Activated T-helper 9 cell treated with anti-CD3 and anti-CD28 coated beads, Interleukin-2, amount 50 U/mL, for 16 hours (primary cell): ENCODE measurements at regions not wholly inside any gene's neighbourhood (a gene's known extent, or its start where the extent isn't known, plus 50 kb on each side); places are given as distances from the start of the nearest gene placed in this dataset.
A peak's percentile ranks its signal among the peaks of the same experiment; 100 is the strongest.
"Not testable (repeated sequence)": the region's sequence is repeated elsewhere in the genome, so short reads cannot be mapped to it uniquely, and the experiment has no call there.

ENCODE experiments used
- DNase-seq: peaks from one replicate; pipeline ENCODE4 v3.0.0-alpha.2; 2020; ENCODE audit warnings: low read depth

DNA sequence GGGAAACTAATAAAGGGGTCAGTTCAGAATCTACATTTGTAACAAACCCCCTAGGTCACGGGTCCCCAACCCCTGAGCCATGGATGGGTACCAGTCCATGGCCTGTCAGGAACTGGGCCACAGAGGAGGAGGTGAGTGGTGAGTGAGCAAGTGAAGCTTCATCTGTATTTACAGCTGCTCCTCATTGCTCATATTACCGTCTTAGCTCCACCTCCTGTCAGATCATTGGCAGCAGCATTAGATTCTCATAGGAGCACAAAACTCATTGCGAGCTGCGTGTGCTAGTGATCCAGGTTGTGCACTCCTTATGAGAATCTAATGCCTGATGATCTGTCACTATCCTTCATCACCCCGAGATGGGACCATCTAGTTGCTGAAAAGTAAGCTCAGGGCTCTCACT lies 88.4 kb upstream of the MPP7 start:
- DNase-seq = no peak

GRCh38 chr10:28393956-28394568 lies 91.2 kb upstream of the MPP7 start:
- peak; percentile 33 for DNase-seq

- no peak for DNase-seq
These were observed 93.5 kb upstream of the MPP7 start for GRCh38 chr10:28396331-28396730.

DNA sequence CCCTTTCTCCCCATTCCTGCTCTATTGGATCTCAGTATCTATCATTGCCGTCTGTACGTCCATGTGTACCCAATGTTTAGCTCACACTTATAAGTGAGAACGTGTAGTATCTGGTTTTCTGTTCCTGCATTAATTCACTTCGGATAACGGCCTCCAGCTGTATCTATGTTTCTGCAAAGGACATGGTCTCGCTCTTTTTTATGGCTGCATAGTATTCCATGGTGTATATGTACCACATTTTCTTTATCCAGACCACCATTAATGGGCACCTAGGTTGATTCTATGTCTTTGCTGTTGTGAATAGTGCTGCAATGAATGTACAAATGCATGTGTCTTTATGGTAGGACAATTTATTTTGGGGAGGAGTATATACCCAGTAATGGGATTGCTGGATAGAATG lies 94.4 kb upstream of the MPP7 start:
- no peak for DNase-seq

DNA sequence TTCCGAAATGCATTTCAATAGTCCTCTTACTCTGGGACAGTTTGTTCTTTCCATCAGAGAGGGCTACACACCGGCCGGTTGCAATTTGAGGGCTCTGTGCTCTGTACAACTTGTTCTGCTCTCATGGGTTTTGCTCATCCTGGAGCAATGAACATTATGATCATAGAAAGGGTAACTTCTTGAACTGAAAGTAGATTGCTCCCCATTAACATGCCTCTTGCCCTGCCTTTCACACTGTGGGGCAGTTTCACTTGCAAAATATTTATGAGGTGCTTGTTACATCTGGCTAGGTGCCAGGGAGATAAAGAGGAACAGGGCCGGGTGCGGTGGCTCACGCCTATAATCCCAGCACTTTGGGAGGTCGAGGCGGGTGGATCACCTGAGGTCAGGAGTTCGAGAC lies 97.3 kb upstream of the MPP7 start:
- no peak for DNase-seq

DNA sequence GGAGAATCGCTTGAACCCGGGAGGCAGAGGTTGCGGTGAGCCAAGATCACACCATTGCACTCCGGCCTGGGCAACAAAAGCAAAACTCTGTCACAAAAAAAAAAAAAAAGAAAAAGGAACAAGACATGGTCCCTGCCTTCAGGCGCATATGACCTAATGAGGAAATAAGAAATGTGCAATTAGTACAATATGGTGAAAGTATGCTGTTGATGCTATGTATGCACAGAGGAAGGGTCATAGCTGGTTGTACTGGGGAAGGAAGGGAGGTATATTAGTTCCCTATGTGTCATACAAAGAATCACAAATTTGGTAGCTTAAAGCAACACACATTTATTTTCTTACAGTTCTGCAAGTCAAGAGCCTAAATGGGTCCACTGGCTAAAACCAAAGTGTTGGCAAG lies 97.8 kb upstream of the MPP7 start:
- no peak for DNase-seq

DNA sequence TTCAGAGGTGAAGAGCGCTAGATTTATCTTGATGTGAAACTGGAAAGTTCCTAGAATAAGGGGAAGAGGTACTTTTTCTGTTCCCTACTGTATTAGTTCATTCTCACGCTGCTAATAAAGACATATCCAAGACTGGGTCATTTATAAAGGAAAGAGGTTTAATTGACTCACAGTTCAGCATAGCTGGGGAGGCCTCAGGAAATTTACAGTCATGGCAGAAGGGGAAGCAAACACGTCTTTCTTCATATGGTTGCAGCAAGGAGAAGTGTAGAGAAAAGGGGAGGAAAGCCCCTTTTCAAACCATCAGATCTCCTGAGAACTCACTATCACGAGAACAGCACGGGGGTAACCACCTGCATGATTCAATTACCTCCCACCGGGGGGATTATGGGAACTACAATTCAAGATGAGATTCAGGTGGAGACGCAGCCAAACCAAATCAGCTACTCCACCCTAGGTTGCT lies 99.8 kb upstream of the MPP7 start:
- not testable (repeated sequence) for DNase-seq

DNA sequence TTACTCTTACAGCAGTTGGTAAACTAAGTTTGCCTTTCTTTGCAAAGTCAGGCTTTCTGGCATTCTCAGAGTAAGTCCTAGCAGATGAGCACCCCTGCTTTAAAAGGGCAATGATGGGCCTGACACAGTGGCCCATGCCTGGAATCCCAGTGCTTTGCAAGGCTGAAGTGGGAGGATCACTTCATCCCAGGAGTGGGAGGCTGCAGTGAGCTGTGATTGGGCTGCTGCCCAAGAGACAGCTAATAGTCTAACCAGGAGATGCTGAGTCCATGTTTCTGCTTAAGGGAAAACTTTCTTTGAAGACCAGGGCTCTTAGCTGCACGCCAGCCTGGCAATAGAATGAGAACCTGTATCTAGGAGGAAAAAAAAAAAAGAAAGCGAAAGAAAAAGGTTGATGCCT lies 100.2 kb upstream of the MPP7 start:
- DNase-seq = no peak

- DNase-seq = no peak
These were observed 105.4 kb upstream of the MPP7 start for GRCh38 chr10:28408237-28408777.

- no peak for DNase-seq
These were observed 107.7 kb upstream of the MPP7 start for GRCh38 chr10:28410420-28411135.

GRCh38 chr10:28411136-28411460 lies 108.2 kb upstream of the MPP7 start:
- no peak for DNase-seq

GRCh38 chr10:28411648-28412047 lies 108.8 kb upstream of the MPP7 start:
- DNase-seq = no peak

DNA sequence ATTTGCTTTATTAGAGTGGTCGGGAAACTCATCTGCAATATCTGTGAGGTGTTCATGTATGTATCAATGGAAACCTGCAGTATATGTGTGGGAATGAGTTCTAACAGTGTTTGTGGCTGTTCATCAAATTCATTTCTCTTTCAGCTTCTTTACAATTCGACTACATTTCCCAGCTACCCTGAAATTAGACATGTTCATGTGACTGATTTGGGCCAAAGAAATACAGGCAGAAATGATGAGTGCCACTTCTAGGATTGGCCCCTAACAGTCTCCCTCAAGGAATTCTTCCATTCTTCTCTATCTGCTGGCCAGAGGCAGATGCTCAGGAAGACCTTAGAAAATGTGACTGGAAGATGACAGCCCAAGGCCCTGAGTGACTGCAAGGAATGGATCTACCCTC lies 114.8 kb upstream of the WAC start:
- no peak for DNase-seq

DNA sequence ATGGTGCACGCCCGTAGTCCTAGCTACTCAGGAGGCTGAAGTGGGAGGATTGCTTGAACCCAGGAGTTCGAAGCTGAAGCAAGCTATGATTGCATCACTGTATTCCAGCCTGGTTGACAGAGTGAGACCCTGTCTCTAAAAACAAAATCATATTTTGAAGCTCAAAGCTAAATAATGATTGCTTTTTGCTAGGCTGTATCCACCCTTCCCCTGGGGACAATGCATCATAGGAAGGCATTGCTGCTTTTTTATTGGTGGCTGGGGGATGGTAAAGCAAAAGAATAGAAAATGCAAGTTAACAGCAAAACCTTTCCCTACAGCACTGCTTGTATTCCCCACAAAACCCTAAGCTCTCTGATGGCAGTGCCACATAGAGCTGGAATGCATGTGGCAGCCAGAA lies 107.5 kb upstream of the WAC start:
- no peak for DNase-seq

DNA sequence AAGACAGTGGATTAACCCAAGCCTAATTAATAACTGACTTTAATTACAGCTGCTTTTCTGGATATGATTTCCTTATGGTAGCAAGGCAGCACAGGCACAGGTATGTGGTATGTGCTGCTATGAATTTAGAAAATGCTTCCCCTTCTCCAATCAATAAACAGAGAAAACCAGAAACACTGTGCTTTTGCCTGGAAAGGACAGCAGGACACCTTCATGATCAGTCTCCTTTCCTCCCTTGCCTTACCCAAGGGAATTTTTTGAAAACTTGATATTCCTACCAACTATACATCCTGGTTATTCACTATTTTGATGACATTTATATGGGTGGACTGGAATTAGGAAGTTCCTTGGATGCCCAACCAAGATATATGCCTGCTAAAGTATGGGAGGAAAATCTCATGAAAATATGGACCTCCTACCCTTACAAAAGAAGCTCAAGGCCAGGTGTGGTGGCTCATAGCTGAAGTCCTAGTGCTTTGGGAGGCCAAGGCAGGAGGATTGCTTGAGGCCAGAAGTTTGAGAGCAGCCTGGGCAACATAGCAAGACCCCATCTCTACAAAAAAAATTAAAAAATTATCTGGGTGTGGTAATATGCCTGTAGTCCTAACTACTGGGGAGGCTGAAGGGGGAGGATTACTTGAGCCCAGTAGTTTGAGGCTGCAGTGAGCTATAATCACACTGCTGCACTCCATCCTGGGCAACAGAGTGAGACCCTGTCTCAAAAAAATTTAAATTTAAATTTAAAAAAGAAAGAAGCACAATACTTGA lies 106.3 kb upstream of the WAC start:
- DNase-seq = no peak

DNA sequence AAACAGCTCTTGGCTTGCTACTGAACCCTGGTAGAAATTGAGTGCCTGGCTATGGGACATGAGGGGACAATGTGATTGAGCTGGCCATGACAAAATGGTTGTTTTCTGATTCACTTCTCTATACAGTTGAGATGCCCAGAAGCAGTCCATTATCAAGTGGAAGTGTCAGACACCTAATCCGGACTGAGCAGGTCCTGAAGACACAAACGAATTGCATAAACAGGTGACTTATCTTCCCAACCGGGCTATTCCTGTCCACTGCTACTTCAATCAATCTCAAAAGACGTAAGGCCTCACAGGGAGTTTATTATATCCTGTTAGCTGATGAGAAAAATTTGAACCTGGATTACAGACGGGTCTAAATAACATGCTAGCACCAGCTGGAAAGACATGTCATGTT lies 105.5 kb upstream of the WAC start:
- no peak for DNase-seq

- DNase-seq = no peak
These were observed 103.9 kb upstream of the WAC start for GRCh38 chr10:28429045-28429444.

GRCh38 chr10:28429573-28430216 lies 103.2 kb upstream of the WAC start:
- DNase-seq = no peak

DNA sequence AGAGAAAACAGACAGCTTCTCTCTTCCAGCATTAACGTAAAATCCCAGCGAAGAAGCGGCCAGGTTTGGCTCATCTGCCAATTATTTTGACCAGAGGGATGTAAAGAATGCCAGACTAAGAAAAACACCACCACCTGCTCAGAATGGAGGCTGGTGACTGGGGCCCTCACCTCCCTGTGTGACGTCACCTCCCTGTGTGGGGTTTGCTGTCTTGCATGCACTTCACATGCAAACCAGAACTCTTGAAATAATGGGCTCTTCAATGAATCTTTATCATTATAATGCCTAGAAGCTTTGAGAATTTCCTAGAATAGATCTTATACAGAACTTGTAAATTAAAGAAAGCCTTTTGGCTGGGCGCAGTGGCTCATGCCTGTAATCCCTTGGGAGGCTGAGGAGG lies 101.8 kb upstream of the WAC start:
- DNase-seq = no peak

DNA sequence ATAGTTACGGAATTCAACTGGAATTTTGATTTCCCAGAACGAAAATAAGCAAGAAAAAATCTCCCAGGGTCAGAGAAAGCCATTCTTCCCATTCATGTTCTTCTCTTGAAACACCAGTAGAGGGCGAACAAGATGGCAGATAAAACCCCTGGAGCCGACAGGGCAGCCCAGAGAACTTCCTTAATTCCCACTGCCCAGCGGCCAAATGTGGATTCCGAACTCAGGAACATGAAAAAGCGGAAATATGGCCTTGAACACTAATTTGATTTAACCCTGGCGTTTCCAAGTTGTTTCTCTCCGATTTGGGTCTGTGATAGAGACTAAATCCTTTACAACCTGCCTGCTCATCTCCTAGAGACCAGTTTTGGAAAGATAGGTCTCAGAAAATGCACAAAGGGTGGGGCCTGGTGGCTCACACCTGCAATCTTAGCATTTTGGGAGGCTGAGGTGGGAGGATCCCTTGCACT lies 100.7 kb upstream of the WAC start:
- DNase-seq = no peak

DNA sequence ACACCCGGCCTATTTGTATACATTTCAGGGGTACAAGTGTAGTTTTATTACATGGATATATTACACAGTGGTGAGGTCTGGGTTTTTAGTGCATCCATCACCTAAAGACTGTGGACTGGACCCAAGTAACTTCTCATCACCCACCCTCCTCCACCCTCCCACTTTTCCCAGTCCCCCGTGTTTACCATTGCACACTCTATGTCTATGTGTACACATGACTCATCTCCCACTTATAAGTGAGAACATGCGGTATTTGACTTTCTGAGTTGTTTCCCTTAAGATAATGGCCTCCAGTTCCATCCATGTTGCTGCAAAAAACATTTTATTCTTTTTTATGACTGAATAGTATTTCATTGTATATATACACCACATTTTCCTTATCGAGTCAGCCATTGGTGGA lies 98.9 kb upstream of the WAC start:
- DNase-seq = no peak

- no peak for DNase-seq
These were observed 90.5 kb upstream of the WAC start for GRCh38 chr10:28442403-28442802.

DNA sequence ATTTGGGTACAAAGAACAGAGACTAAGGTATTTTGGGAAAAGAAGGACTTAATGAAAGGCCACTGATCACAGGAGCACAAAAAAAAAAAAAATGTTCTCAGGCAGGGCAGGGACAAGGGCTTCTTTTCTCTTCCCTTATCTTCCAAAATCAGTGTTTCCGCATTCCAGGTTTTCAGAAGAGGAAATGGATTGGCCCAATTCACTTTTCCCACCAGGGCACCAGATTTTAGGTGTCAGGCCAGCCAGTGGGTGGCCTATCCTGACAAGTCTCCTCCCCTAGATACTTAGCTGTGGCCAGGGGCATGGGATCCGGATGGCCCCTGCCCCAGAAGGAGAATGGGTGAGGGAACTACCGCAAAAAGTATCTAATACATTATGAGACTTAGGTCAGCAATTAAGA lies 88.9 kb upstream of the WAC start:
- no peak for DNase-seq
